ENCODE measurements at regions not wholly inside any gene's neighbourhood (a gene's known extent, or its start where the extent isn't known, plus 50 kb on each side); places are given as distances from the start of the nearest gene placed in this dataset.

DNA sequence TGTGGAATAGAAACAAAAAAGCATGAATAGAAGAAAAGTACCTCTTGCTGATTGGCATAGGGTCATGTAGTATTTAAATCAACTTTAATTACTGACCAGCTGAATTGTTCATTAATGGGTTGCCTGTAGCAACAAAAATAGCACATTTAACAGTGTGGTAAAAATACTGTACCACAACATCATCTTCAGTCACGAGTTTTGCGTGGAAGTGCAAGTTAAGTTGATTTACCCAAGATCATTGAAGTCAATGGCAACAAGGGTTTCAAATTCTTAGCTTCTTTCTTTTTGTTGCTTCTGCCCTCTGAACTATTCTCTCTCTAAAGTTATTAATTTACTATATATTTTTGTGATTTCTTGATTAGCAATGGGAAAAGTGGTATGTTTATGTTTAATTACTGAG, 526.6 kb downstream of the C4orf33 start:
- no peak overlapping the region for H3K4me3 ChIP-seq (ENCODE audit: low read depth in 1 of 3, low read length in 3 of 3)
- no peaks in the 10 kb centered on the region for H3K9me3 ChIP-seq (ENCODE audit: control insufficient read depth in 4 of 4, low read length in 3 of 4)
- no peak for DNase-seq (ENCODE audit: low spot score)
- TF ChIP-seq, protein P1, sequence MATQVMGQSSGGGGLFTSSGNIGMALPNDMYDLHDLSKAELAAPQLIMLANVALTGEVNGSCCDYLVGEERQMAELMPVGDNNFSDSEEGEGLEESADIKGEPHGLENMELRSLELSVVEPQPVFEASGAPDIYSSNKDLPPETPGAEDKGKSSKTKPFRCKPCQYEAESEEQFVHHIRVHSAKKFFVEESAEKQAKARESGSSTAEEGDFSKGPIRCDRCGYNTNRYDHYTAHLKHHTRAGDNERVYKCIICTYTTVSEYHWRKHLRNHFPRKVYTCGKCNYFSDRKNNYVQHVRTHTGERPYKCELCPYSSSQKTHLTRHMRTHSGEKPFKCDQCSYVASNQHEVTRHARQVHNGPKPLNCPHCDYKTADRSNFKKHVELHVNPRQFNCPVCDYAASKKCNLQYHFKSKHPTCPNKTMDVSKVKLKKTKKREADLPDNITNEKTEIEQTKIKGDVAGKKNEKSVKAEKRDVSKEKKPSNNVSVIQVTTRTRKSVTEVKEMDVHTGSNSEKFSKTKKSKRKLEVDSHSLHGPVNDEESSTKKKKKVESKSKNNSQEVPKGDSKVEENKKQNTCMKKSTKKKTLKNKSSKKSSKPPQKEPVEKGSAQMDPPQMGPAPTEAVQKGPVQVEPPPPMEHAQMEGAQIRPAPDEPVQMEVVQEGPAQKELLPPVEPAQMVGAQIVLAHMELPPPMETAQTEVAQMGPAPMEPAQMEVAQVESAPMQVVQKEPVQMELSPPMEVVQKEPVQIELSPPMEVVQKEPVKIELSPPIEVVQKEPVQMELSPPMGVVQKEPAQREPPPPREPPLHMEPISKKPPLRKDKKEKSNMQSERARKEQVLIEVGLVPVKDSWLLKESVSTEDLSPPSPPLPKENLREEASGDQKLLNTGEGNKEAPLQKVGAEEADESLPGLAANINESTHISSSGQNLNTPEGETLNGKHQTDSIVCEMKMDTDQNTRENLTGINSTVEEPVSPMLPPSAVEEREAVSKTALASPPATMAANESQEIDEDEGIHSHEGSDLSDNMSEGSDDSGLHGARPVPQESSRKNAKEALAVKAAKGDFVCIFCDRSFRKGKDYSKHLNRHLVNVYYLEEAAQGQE (IDR thresholded peaks at IDR 0.05): no peak
- TF ChIP-seq YY1 (IDR thresholded peaks at IDR 0.05) (no peak), RXRA (IDR thresholded peaks at IDR 0.05) (no peak), RAD21 (IDR thresholded peaks at IDR 0.05) (no peak)
- TF ChIP-seq, protein P2, sequence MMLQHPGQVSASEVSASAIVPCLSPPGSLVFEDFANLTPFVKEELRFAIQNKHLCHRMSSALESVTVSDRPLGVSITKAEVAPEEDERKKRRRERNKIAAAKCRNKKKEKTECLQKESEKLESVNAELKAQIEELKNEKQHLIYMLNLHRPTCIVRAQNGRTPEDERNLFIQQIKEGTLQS (IDR thresholded peaks at IDR 0.05): no peak
- H3K36me3 ChIP-seq (ENCODE audit: control insufficient read depth in 4 of 4, insufficient read depth in 3 of 4, low read depth in 1 of 4, low read length in 3 of 4): no peaks in the 10 kb centered on the region
- WGBS: 81% methylated on average over 2 of the region's 2 CpGs
- no peak overlapping the region for H3K27ac ChIP-seq (ENCODE audit: low read depth in 1 of 2, low read length in 2 of 2)
- H3K9ac ChIP-seq (ENCODE audit: low read depth in 1 of 2, low read length in 2 of 2): no peak overlapping the region
- no peaks in the 10 kb centered on the region for H3K27me3 ChIP-seq (ENCODE audit: control insufficient read depth in 4 of 4, insufficient read depth in 4 of 4, low read length in 3 of 4)
- peaks cover 0 to 8% (median 0%) of the 10 kb centered on the region in 4 donors for H3K4me1 ChIP-seq (ENCODE audit: control insufficient read depth in 4 of 4, insufficient read depth in 4 of 4, low read length in 3 of 4)

DNA sequence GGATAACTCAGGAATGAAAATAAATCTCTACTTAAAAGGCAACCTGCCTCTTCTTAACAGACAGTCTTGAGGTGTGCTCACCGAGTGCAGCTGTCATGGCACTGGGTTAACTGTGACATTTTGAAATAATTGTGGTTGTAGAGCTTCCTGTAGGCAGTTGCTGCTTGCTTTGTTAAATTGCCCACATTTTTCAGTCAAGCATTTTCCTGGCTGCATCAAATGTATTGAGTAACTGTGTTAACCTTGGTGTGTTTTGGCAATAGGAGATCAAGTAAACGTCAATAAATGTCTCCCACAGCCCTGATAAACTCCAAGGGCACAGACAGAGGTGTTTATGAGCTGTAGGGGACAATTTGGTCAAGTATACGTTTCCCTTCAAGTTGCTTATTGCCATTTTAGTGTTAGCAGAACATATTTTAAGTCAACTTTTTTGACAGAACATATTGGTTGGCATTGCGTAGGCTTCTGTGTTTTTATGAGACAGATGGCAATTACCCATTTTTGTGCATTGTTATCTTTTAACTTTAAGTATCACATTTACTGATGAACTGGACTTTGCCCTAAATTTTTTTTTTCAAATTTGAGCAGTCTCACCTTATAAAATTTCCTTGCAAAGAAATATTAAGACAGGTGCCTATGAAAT, 527.4 kb downstream of the C4orf33 start:
- no peaks in the 10 kb centered on the region for H3K36me3 ChIP-seq (ENCODE audit: control insufficient read depth in 4 of 4, insufficient read depth in 3 of 4, low read depth in 1 of 4, low read length in 3 of 4)
- no peak for DNase-seq (ENCODE audit: low spot score)
- no peak overlapping the region for H3K9ac ChIP-seq (ENCODE audit: low read depth in 1 of 2, low read length in 2 of 2)
- WGBS: 33% methylated on average over 4 of the region's 4 CpGs
- no peaks in the 10 kb centered on the region for H3K27me3 ChIP-seq (ENCODE audit: control insufficient read depth in 4 of 4, insufficient read depth in 4 of 4, low read length in 3 of 4)
- peaks cover 0 to 8% (median 0%) of the 10 kb centered on the region in 4 donors for H3K4me1 ChIP-seq (ENCODE audit: control insufficient read depth in 4 of 4, insufficient read depth in 4 of 4, low read length in 3 of 4)
- no peak overlapping the region for H3K4me3 ChIP-seq (ENCODE audit: low read depth in 1 of 3, low read length in 3 of 3)
- no peak overlapping the region for H3K27ac ChIP-seq (ENCODE audit: low read depth in 1 of 2, low read length in 2 of 2)
- no peaks in the 10 kb centered on the region for H3K9me3 ChIP-seq (ENCODE audit: control insufficient read depth in 4 of 4, low read length in 3 of 4)
- TF ChIP-seq TAF1 (conservative IDR thresholded peaks at IDR 0.05) (no peak), YY1 (IDR thresholded peaks at IDR 0.05) (peak; percentile 70), HNF4A (conservative IDR thresholded peaks at IDR 0.05) (peak; percentile 52 to 67), NR2F2 (IDR thresholded peaks at IDR 0.05) (no peak), JUND (IDR thresholded peaks at IDR 0.05) (no peak), RXRA (IDR thresholded peaks at IDR 0.05) (peak; percentile 28 to 58), GABPA (IDR thresholded peaks at IDR 0.05 in 1 of 2, conservative IDR thresholded peaks at IDR 0.05 in 1 of 2) (peak in 1 of 2 donors; percentile 17), SP1 (IDR thresholded peaks at IDR 0.05) (peak; percentile 56), HNF4G (IDR thresholded peaks at IDR 0.05) (peak; percentile 10), FOXA2 (IDR thresholded peaks at IDR 0.05) (no peak), RAD21 (IDR thresholded peaks at IDR 0.05) (peak in 1 of 2 donors; percentile 16), EGR1 (IDR thresholded peaks at IDR 0.05; ENCODE audit: low read depth in 2 of 2) (no peak)
- TF ChIP-seq, protein P1 (IDR thresholded peaks at IDR 0.05): no peak
- TF ChIP-seq, protein P2 (IDR thresholded peaks at IDR 0.05): no peak
- TF ChIP-seq, protein P3, sequence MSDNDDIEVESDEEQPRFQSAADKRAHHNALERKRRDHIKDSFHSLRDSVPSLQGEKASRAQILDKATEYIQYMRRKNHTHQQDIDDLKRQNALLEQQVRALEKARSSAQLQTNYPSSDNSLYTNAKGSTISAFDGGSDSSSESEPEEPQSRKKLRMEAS (IDR thresholded peaks at IDR 0.05): peak; percentile 47
- TF ChIP-seq, protein P4, sequence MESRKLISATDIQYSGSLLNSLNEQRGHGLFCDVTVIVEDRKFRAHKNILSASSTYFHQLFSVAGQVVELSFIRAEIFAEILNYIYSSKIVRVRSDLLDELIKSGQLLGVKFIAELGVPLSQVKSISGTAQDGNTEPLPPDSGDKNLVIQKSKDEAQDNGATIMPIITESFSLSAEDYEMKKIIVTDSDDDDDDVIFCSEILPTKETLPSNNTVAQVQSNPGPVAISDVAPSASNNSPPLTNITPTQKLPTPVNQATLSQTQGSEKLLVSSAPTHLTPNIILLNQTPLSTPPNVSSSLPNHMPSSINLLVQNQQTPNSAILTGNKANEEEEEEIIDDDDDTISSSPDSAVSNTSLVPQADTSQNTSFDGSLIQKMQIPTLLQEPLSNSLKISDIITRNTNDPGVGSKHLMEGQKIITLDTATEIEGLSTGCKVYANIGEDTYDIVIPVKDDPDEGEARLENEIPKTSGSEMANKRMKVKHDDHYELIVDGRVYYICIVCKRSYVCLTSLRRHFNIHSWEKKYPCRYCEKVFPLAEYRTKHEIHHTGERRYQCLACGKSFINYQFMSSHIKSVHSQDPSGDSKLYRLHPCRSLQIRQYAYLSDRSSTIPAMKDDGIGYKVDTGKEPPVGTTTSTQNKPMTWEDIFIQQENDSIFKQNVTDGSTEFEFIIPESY (IDR thresholded peaks at IDR 0.05): peak; percentile 56
- TF ChIP-seq, protein P5, sequence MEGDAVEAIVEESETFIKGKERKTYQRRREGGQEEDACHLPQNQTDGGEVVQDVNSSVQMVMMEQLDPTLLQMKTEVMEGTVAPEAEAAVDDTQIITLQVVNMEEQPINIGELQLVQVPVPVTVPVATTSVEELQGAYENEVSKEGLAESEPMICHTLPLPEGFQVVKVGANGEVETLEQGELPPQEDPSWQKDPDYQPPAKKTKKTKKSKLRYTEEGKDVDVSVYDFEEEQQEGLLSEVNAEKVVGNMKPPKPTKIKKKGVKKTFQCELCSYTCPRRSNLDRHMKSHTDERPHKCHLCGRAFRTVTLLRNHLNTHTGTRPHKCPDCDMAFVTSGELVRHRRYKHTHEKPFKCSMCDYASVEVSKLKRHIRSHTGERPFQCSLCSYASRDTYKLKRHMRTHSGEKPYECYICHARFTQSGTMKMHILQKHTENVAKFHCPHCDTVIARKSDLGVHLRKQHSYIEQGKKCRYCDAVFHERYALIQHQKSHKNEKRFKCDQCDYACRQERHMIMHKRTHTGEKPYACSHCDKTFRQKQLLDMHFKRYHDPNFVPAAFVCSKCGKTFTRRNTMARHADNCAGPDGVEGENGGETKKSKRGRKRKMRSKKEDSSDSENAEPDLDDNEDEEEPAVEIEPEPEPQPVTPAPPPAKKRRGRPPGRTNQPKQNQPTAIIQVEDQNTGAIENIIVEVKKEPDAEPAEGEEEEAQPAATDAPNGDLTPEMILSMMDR (IDR thresholded peaks at IDR 0.05; ENCODE audit: low read depth, low read length, missing input control): no peak
